ENCODE measurements at regions not wholly inside any gene's neighbourhood (a gene's known extent, or its start where the extent isn't known, plus 50 kb on each side); places are given as distances from the start of the nearest gene placed in this dataset.
"Not testable (repeated sequence)": the region's sequence is repeated elsewhere in the genome, so short reads cannot be mapped to it uniquely, and the experiment has no call there.

- no peaks in the 10 kb centered on the region for H3K36me3 ChIP-seq (ENCODE audit: insufficient read depth in 1 of 2, low read depth in 1 of 2)
- WGBS, 3 donors: 81 to 94% (median 92%) methylated on average over 3 of the region's 3 CpGs
- H3K4me1 ChIP-seq: no peaks in the 10 kb centered on the region
- H3K27me3 ChIP-seq (ENCODE audit: insufficient read depth in 3 of 3, low read length in 2 of 3): no peaks in the 10 kb centered on the region
- H3K9me3 ChIP-seq: no peaks in the 10 kb centered on the region
- no peak for ATAC-seq
- no peak for DNase-seq
- H3K4me3 ChIP-seq: no peak overlapping the region
- TF ChIP-seq CTCF (IDR thresholded peaks at IDR 0.05): no peak
- H3K27ac ChIP-seq: no peak overlapping the region
- intact Hi-C loops (cut with DNase I): no loop called here
Measured at GRCh38 chr7:16089801-16090200, 331.5 kb downstream of the CRPPA start.

GRCh38 chr7:16089191-16089590 lies 332.1 kb downstream of the CRPPA start:
- 85 to 93% (median 87%) methylated on average over 19 of the region's 19 CpGs for WGBS, 3 donors

GRCh38 chr7:16086743-16087142 lies 334.6 kb downstream of the CRPPA start:
- no peak for TF ChIP-seq CTCF (IDR thresholded peaks at IDR 0.05)
- H3K36me3 ChIP-seq (ENCODE audit: insufficient read depth in 1 of 2, low read depth in 1 of 2): no peaks in the 10 kb centered on the region
- no peak overlapping the region for H3K27ac ChIP-seq
- no peaks in the 10 kb centered on the region for H3K4me1 ChIP-seq
- 83 to 86% (median 85%) methylated on average over 1 of the region's 1 CpG for WGBS, 3 donors
- intact Hi-C loops (cut with DNase I): no loop called here
- H3K9me3 ChIP-seq: no peaks in the 10 kb centered on the region
- H3K4me3 ChIP-seq: no peak overlapping the region
- no peak for DNase-seq
- H3K27me3 ChIP-seq (ENCODE audit: insufficient read depth in 3 of 3, low read length in 2 of 3): no peaks in the 10 kb centered on the region
- ATAC-seq: no peak

More at GRCh38 chr7:16089191-16089590, 332.1 kb downstream of the CRPPA start:
- Histone ChIP-seq H3K27me3 (ENCODE audit: insufficient read depth in 3 of 3, low read length in 2 of 3) (no peaks in the 10 kb centered on the region), H3K4me1 (no peaks in the 10 kb centered on the region), H3K27ac (no peak overlapping the region), H3K4me3 (no peak overlapping the region), H3K9me3 (no peaks in the 10 kb centered on the region), H3K36me3 (ENCODE audit: insufficient read depth in 1 of 2, low read depth in 1 of 2) (no peaks in the 10 kb centered on the region)
- no peak for TF ChIP-seq CTCF (IDR thresholded peaks at IDR 0.05)
- ATAC-seq: no peak
- intact Hi-C loops (cut with DNase I): no loop called here
- no peak for DNase-seq

GRCh38 chr7:16085780-16086179 lies 335.6 kb downstream of the CRPPA start:
- DNase-seq; intact Hi-C loops (cut with DNase I); ATAC-seq; H3K9me3 ChIP-seq; H3K27me3 ChIP-seq (ENCODE audit: insufficient read depth in 3 of 3, low read length in 2 of 3); H3K4me3 ChIP-seq; H3K36me3 ChIP-seq (ENCODE audit: insufficient read depth in 1 of 2, low read depth in 1 of 2); H3K27ac ChIP-seq; H3K4me1 ChIP-seq: not testable (repeated sequence)
- 89 to 97% (median 97%) methylated on average over 5 to 6 of the region's 6 CpGs for WGBS, 3 donors

- H3K4me1 ChIP-seq: no peaks in the 10 kb centered on the region
- no peak overlapping the region for H3K27ac ChIP-seq
- intact Hi-C loops (cut with DNase I): no loop called here
- no peaks in the 10 kb centered on the region for H3K36me3 ChIP-seq (ENCODE audit: insufficient read depth in 1 of 2, low read depth in 1 of 2)
- H3K27me3 ChIP-seq (ENCODE audit: insufficient read depth in 3 of 3, low read length in 2 of 3): no peaks in the 10 kb centered on the region
- ATAC-seq (no peak), DNase-seq (no peak)
- 48 to 56% (median 53%) methylated on average over 4 of the region's 4 CpGs for WGBS, 3 donors
- no peak overlapping the region for H3K4me3 ChIP-seq
- no peak for TF ChIP-seq CTCF (IDR thresholded peaks at IDR 0.05)
- H3K9me3 ChIP-seq: no peaks in the 10 kb centered on the region
Measured at GRCh38 chr7:16084875-16085274, 336.5 kb downstream of the CRPPA start.
